ENCODE measurements at regions not wholly inside any gene's neighbourhood (a gene's known extent, or its start where the extent isn't known, plus 50 kb on each side); places are given as distances from the start of the nearest gene placed in this dataset.
"Not testable (repeated sequence)": the region's sequence is repeated elsewhere in the genome, so short reads cannot be mapped to it uniquely, and the experiment has no call there.

DNA sequence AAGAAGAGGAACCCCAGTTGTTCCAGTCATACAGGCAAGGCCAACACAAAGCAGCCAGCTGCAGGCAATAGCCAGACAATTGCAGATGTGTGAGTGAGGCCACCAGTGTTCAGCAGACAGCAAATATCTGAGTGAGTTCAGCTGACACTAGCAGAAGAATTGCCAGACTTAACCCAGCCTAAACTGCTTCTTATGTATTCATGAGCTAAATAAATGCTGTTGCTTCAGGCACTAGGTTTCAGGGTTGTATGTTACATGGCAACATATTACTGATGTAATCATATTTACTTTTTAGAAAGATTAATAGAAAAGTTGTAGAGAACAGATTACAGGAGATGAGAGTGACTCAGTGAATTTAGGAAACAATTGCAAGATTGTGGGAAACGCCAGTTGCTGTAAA lies 129.8 kb upstream of the CHODL start:
- H3K36me3 ChIP-seq (ENCODE audit: control insufficient read depth, insufficient read depth, low read length) = no peaks in the 10 kb centered on the region
- no peak overlapping the region for H3K27ac ChIP-seq (ENCODE audit: low read length)
- Mint-ChIP-seq H3K4me3 (no peak overlapping the region), H3K27me3 (ENCODE audit: low read depth in 2 of 2) (peaks cover 7 to 8% of the 10 kb centered on the region in 2 donors), H3K36me3 (no peaks in the 10 kb centered on the region), H3K27ac (no peak overlapping the region), H3K9me3 (no peaks in the 10 kb centered on the region), H3K4me1 (no peaks in the 10 kb centered on the region)
- ATAC-seq (no peak), DNase-seq (no peak)
- H3K9me3 ChIP-seq (ENCODE audit: control insufficient read depth, insufficient read depth, low read length) = no peaks in the 10 kb centered on the region
- WGBS (ENCODE audit: insufficient coverage) = 83% methylated on average over 1 of the region's 1 CpG
- TF ChIP-seq, protein P1, sequence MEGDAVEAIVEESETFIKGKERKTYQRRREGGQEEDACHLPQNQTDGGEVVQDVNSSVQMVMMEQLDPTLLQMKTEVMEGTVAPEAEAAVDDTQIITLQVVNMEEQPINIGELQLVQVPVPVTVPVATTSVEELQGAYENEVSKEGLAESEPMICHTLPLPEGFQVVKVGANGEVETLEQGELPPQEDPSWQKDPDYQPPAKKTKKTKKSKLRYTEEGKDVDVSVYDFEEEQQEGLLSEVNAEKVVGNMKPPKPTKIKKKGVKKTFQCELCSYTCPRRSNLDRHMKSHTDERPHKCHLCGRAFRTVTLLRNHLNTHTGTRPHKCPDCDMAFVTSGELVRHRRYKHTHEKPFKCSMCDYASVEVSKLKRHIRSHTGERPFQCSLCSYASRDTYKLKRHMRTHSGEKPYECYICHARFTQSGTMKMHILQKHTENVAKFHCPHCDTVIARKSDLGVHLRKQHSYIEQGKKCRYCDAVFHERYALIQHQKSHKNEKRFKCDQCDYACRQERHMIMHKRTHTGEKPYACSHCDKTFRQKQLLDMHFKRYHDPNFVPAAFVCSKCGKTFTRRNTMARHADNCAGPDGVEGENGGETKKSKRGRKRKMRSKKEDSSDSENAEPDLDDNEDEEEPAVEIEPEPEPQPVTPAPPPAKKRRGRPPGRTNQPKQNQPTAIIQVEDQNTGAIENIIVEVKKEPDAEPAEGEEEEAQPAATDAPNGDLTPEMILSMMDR (IDR thresholded peaks at IDR 0.05) = no peak
- intact Hi-C loops (cut with micrococcal nuclease) = no loop called here
- H3K27me3 ChIP-seq (ENCODE audit: control insufficient read depth, insufficient read depth, low read length) = no peaks in the 10 kb centered on the region
- H3K4me1 ChIP-seq (ENCODE audit: control insufficient read depth, insufficient read depth, low read length) = no peaks in the 10 kb centered on the region
- no peak overlapping the region for H3K4me3 ChIP-seq (ENCODE audit: low read length)

DNA sequence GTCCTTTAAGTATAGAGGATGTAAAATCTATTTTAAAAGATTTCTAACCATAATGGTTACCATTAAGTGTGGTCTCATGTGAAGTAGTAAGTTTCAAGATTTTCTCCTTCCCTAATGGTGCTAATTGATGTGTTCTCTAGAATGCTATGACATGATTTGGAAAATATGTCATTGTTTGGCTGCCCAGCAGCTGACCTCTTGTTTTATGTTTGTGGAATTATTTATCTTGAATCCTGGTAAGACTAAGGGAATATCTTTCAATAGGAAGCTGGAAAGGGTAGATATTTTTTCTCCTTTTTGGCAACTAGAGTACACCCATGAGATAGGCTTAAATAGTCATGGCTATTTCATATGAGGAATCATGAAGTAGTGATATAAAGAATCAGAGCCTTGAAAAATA lies 139.8 kb upstream of the CHODL start:
- Mint-ChIP-seq H3K27ac (no peak overlapping the region), H3K9me3 (peaks cover 2 to 6% of the 10 kb centered on the region in 2 donors), H3K4me1 (no peaks in the 10 kb centered on the region), H3K36me3 (no peaks in the 10 kb centered on the region), H3K4me3 (no peak overlapping the region), H3K27me3 (ENCODE audit: low read depth in 2 of 2) (peaks cover 0 to 5% of the 10 kb centered on the region in 2 donors)
- DNase-seq (no peak), ATAC-seq (no peak)
- Histone ChIP-seq H3K36me3 (ENCODE audit: control insufficient read depth, insufficient read depth, low read length) (no peaks in the 10 kb centered on the region), H3K4me1 (ENCODE audit: control insufficient read depth, insufficient read depth, low read length) (no peaks in the 10 kb centered on the region), H3K27me3 (ENCODE audit: control insufficient read depth, insufficient read depth, low read length) (no peaks in the 10 kb centered on the region), H3K4me3 (ENCODE audit: low read length) (no peak overlapping the region), H3K9me3 (ENCODE audit: control insufficient read depth, insufficient read depth, low read length) (no peaks in the 10 kb centered on the region), H3K27ac (ENCODE audit: low read length) (no peak overlapping the region)
- TF ChIP-seq, protein P1 (IDR thresholded peaks at IDR 0.05) = no peak
- intact Hi-C loops (cut with micrococcal nuclease) = no loop called here

DNA sequence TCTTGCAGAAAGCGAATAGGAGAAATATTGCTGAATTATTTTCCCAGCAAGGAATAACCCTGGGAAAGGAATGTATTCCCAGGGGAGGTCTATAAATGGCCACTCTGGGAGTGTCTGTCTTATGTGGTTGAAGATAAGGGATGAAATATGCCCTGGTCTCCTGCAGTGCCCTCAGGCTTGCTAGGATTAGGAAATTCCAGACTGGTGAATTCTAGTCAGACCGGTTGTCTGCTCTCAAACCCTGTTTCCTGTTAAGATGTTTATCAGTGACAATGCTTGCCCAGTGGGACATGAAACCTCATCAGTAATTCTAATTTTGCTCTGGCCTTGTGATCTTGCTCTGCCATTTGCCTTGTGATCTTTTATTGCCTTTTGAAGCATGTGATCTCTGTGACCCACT lies 148.2 kb upstream of the CHODL start:
- peaks cover 15% of the 10 kb centered on the region for H3K9me3 ChIP-seq (ENCODE audit: control insufficient read depth, insufficient read depth, low read length)
- peaks cover 19 to 26% of the 10 kb centered on the region in 2 donors for H3K9me3 Mint-ChIP-seq
- H3K4me3 ChIP-seq (ENCODE audit: low read length); DNase-seq; H3K4me1 Mint-ChIP-seq; intact Hi-C loops (cut with micrococcal nuclease); H3K36me3 ChIP-seq (ENCODE audit: control insufficient read depth, insufficient read depth, low read length); H3K27ac ChIP-seq (ENCODE audit: low read length); H3K27ac Mint-ChIP-seq; H3K4me3 Mint-ChIP-seq; ATAC-seq; H3K27me3 ChIP-seq (ENCODE audit: control insufficient read depth, insufficient read depth, low read length); H3K4me1 ChIP-seq (ENCODE audit: control insufficient read depth, insufficient read depth, low read length): not testable (repeated sequence)
- 89% methylated on average over 2 of the region's 2 CpGs for WGBS (ENCODE audit: insufficient coverage)
- H3K36me3 Mint-ChIP-seq = peaks cover 35% of the 10 kb centered on the region
- H3K27me3 Mint-ChIP-seq (ENCODE audit: low read depth in 2 of 2) = peaks cover 5 to 13% of the 10 kb centered on the region in 2 donors

DNA sequence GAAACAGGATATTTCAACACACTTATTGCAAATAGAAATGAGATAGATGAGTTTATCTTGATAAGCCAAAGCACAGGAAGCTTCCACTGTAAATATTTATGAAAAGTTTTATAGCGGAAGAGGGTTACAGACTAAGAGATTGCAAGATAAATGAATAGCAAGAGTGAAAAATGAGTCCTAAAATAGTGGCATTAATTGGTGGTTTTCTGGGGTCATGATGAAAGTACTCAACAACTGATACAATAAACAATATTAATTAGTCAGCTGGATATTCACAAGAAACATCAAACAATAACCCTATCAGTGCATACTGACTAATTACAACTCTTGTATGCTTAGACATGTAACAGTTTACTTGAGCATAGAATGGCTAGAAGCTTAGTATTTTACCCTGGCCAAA lies 154.8 kb upstream of the CHODL start:
- Histone ChIP-seq H3K27ac (ENCODE audit: low read length) (no peak overlapping the region), H3K9me3 (ENCODE audit: control insufficient read depth, insufficient read depth, low read length) (peaks cover 8% of the 10 kb centered on the region), H3K36me3 (ENCODE audit: control insufficient read depth, insufficient read depth, low read length) (no peaks in the 10 kb centered on the region), H3K27me3 (ENCODE audit: control insufficient read depth, insufficient read depth, low read length) (no peaks in the 10 kb centered on the region), H3K4me1 (ENCODE audit: control insufficient read depth, insufficient read depth, low read length) (no peaks in the 10 kb centered on the region), H3K4me3 (ENCODE audit: low read length) (no peak overlapping the region)
- Mint-ChIP-seq H3K9me3 (peaks cover 12 to 13% of the 10 kb centered on the region in 2 donors), H3K27ac (no peak overlapping the region), H3K27me3 (ENCODE audit: low read depth in 2 of 2) (peaks cover 0 to 13% of the 10 kb centered on the region in 2 donors), H3K4me1 (peaks cover 0 to 5% of the 10 kb centered on the region in 2 donors), H3K4me3 (no peak overlapping the region), H3K36me3 (peaks cover 32% of the 10 kb centered on the region)
- intact Hi-C loops (cut with micrococcal nuclease) = no loop called here
- no CpG with 5 or more reads among the region's 1 CpG for WGBS (ENCODE audit: insufficient coverage)
- TF ChIP-seq, protein P1 (IDR thresholded peaks at IDR 0.05) = no peak
- no peak for DNase-seq
- ATAC-seq = no peak
